ENCODE measurements at regions not wholly inside any gene's neighbourhood (a gene's known extent, or its start where the extent isn't known, plus 50 kb on each side); places are given as distances from the start of the nearest gene placed in this dataset.

GRCh38 chr6:149254253-149254652 is 63.3 kb upstream of the TAB2 start:
- 0 out of 2 replicates have a peak, but pooled peaks cover 6% of the 10 kb centered on the region for H3K9me3 ChIP-seq
- H4K20me1 ChIP-seq, result no peaks in the 10 kb centered on the region
- no peak overlapping the region for H3K4me3 ChIP-seq
- H3K4me2 ChIP-seq, result no peak overlapping the region
- H3K27ac ChIP-seq, result no peak overlapping the region
- H3K27me3 ChIP-seq, result no peaks in the 10 kb centered on the region
- peaks cover 24% of the 10 kb centered on the region for H3K4me1 ChIP-seq
- no peak overlapping the region for H3K9ac ChIP-seq
- no peaks in the 10 kb centered on the region for H3K36me3 ChIP-seq
- no peak for TF ChIP-seq Cebpa-rat (IDR thresholded peaks at IDR 0.05)

- Histone ChIP-seq H3K27ac (no peak overlapping the region), H3K9ac (no peak overlapping the region), H3K4me2 (no peak overlapping the region), H3K9me3 (no peaks in the 10 kb centered on the region), H3K27me3 (no peaks in the 10 kb centered on the region), H3K4me3 (no peak overlapping the region), H3K4me1 (peaks cover 24% of the 10 kb centered on the region), H3K36me3 (no peaks in the 10 kb centered on the region), H4K20me1 (no peaks in the 10 kb centered on the region)
- TF ChIP-seq Cebpa-rat (IDR thresholded peaks at IDR 0.05), result no peak
Observed at GRCh38 chr6:149259753-149260152, 57.8 kb upstream of the TAB2 start.

- Histone ChIP-seq H3K4me1 (peaks cover 24% of the 10 kb centered on the region), H3K27ac (no peak overlapping the region), H3K9me3 (no peaks in the 10 kb centered on the region), H3K9ac (no peak overlapping the region), H3K27me3 (no peaks in the 10 kb centered on the region), H3K4me3 (no peak overlapping the region), H4K20me1 (no peaks in the 10 kb centered on the region), H3K4me2 (no peak overlapping the region), H3K36me3 (no peaks in the 10 kb centered on the region)
- TF ChIP-seq Cebpa-rat (IDR thresholded peaks at IDR 0.05), result no peak
Observed at GRCh38 chr6:149260214-149260874, 57.2 kb upstream of the TAB2 start.

GRCh38 chr6:149261364-149262040 is 56.0 kb upstream of the TAB2 start:
- Histone ChIP-seq H3K36me3 (no peaks in the 10 kb centered on the region), H3K4me1 (peaks cover 14% of the 10 kb centered on the region), H3K27ac (no peak overlapping the region), H4K20me1 (no peaks in the 10 kb centered on the region), H3K4me3 (no peak overlapping the region), H3K4me2 (no peak overlapping the region), H3K9me3 (no peaks in the 10 kb centered on the region), H3K27me3 (no peaks in the 10 kb centered on the region), H3K9ac (no peak overlapping the region)
- no peak for TF ChIP-seq Cebpa-rat (IDR thresholded peaks at IDR 0.05)

- no peaks in the 10 kb centered on the region for H3K27me3 ChIP-seq
- no peaks in the 10 kb centered on the region for H3K36me3 ChIP-seq
- no peaks in the 10 kb centered on the region for H3K9me3 ChIP-seq
- no peaks in the 10 kb centered on the region for H4K20me1 ChIP-seq
- TF ChIP-seq Cebpa-rat (IDR thresholded peaks at IDR 0.05), result no peak
- peaks cover under 1% of the 10 kb centered on the region; the same call in 1 of the 2 replicates for H3K4me1 ChIP-seq
- no peak overlapping the region for H3K9ac ChIP-seq
- no peak overlapping the region for H3K4me2 ChIP-seq
- no peak overlapping the region for H3K27ac ChIP-seq
- no peak overlapping the region for H3K4me3 ChIP-seq
Observed at GRCh38 chr6:149263321-149263720, 54.2 kb upstream of the TAB2 start.

GRCh38 chr6:149264629-149265028 is 52.9 kb upstream of the TAB2 start:
- no peaks in the 10 kb centered on the region for H3K4me1 ChIP-seq
- no peaks in the 10 kb centered on the region for H3K9me3 ChIP-seq
- H4K20me1 ChIP-seq, result no peaks in the 10 kb centered on the region
- H3K4me2 ChIP-seq, result no peak overlapping the region
- H3K27me3 ChIP-seq, result no peaks in the 10 kb centered on the region
- H3K27ac ChIP-seq, result no peak overlapping the region
- H3K9ac ChIP-seq, result no peak overlapping the region
- H3K36me3 ChIP-seq, result no peaks in the 10 kb centered on the region
- TF ChIP-seq Cebpa-rat (IDR thresholded peaks at IDR 0.05), result no peak
- H3K4me3 ChIP-seq, result no peak overlapping the region

- H3K9ac ChIP-seq, result no peak overlapping the region
- H3K27ac ChIP-seq, result no peak overlapping the region
- no peaks in the 10 kb centered on the region for H3K36me3 ChIP-seq
- no peaks in the 10 kb centered on the region for H3K9me3 ChIP-seq
- H3K27me3 ChIP-seq, result no peaks in the 10 kb centered on the region
- H3K4me1 ChIP-seq, result no peaks in the 10 kb centered on the region
- no peak overlapping the region for H3K4me3 ChIP-seq
- TF ChIP-seq Cebpa-rat (IDR thresholded peaks at IDR 0.05), result no peak
- no peaks in the 10 kb centered on the region for H4K20me1 ChIP-seq
- H3K4me2 ChIP-seq, result no peak overlapping the region
Observed at GRCh38 chr6:149265945-149266344, 51.6 kb upstream of the TAB2 start.

- TF ChIP-seq Cebpa-rat (IDR thresholded peaks at IDR 0.05), result no peak
- Histone ChIP-seq H3K4me3 (no peak overlapping the region), H3K4me1 (peaks cover 3% of the 10 kb centered on the region; the same call in 1 of the 2 replicates), H3K36me3 (no peaks in the 10 kb centered on the region), H3K4me2 (no peak overlapping the region), H3K9ac (no peak overlapping the region), H3K27ac (no peak overlapping the region), H4K20me1 (no peaks in the 10 kb centered on the region), H3K9me3 (no peaks in the 10 kb centered on the region), H3K27me3 (no peaks in the 10 kb centered on the region)
Observed at GRCh38 chr6:149266659-149267058, 50.9 kb upstream of the TAB2 start.

- H3K36me3 ChIP-seq, result no peaks in the 10 kb centered on the region
- H3K27me3 ChIP-seq, result no peaks in the 10 kb centered on the region
- no peak overlapping the region for H3K9ac ChIP-seq
- H3K9me3 ChIP-seq, result peaks cover 2% of the 10 kb centered on the region
- H3K4me3 ChIP-seq, result no peak overlapping the region
- H3K4me1 ChIP-seq, result peaks cover 7% of the 10 kb centered on the region
- H3K27ac ChIP-seq, result no peak overlapping the region
- no peaks in the 10 kb centered on the region for H4K20me1 ChIP-seq
- TF ChIP-seq Cebpa-rat (IDR thresholded peaks at IDR 0.05), result no peak
- no peak overlapping the region for H3K4me2 ChIP-seq
Observed at GRCh38 chr6:149267072-149267471, 50.4 kb upstream of the TAB2 start.

- no peak for TF ChIP-seq Cebpa-rat (IDR thresholded peaks at IDR 0.05)
- H3K9ac ChIP-seq, result no peak overlapping the region
- H3K9me3 ChIP-seq, result peaks cover 7% of the 10 kb centered on the region
- H3K36me3 ChIP-seq, result no peaks in the 10 kb centered on the region
- H4K20me1 ChIP-seq, result no peaks in the 10 kb centered on the region
- H3K27me3 ChIP-seq, result no peaks in the 10 kb centered on the region
- H3K4me2 ChIP-seq, result no peak overlapping the region
- H3K4me1 ChIP-seq, result peaks cover 12% of the 10 kb centered on the region
- H3K27ac ChIP-seq, result no peak overlapping the region
- no peak overlapping the region for H3K4me3 ChIP-seq
Observed at GRCh38 chr6:149267513-149268043, 49.9 kb upstream of the TAB2 start.

Data from BLaER1 (cell line).